Activated CD4-positive, alpha-beta memory T cell treated with anti-CD3 and anti-CD28 coated beads for 36 hours (primary cell): ENCODE measurements at regions not wholly inside any gene's neighbourhood (a gene's known extent, or its start where the extent isn't known, plus 50 kb on each side); places are given as distances from the start of the nearest gene placed in this dataset.

Experiments
- CTCF ChIA-PET: fragments of 350-600 bp; sonication (Branson Sonifier 250); formaldehyde crosslinking; loops from one replicate; lab custom pipeline; 2021; ENCODE audit warnings: antibody characterized with exemption, inconsistent platforms; lab: Charles Lee
- POLR2A ChIA-PET: fragments of 350-600 bp; sonication (Branson Sonifier 250); formaldehyde crosslinking; loops from one replicate; lab custom pipeline; 2021; ENCODE audit warnings: antibody characterized with exemption; lab: Charles Lee
- DNase-seq: peaks from one replicate; pipeline ENCODE4 v3.0.0-alpha.2; 2020
- H3K27ac Mint-ChIP-seq: one replicate; pipeline ENCODE4 v1.8.0; 2021; ENCODE audit warnings: mixed read lengths
- H3K27me3 Mint-ChIP-seq: one replicate; pipeline ENCODE4 v1.8.0; 2021; ENCODE audit warnings: mixed read lengths
- H3K36me3 Mint-ChIP-seq: one replicate; pipeline ENCODE4 v1.8.0; 2021; ENCODE audit warnings: mixed read lengths
- H3K4me1 Mint-ChIP-seq: one replicate; pipeline ENCODE4 v1.8.0; 2021; ENCODE audit warnings: low read depth, mixed read lengths
- H3K4me3 Mint-ChIP-seq: one replicate; pipeline ENCODE4 v1.8.0; 2021; ENCODE audit warnings: mild to moderate bottlenecking, mixed read lengths
- H3K9me3 Mint-ChIP-seq: one replicate; pipeline ENCODE4 v1.8.0; 2021; ENCODE audit warnings: mixed read lengths
- intact Hi-C: fragments of 100-400 bp; cut with micrococcal nuclease; formaldehyde crosslinking; loops from one replicate; pipeline ENCODE4 v1.15.1; 2023

GRCh38 chr14:28493516-28493915, 273.1 kb upstream of the FOXG1 start:
- no peak for DNase-seq
- CTCF ChIA-PET: no interaction called here
- Mint-ChIP-seq H3K36me3 (no peaks in the 10 kb centered on the region), H3K27me3 (no peaks in the 10 kb centered on the region), H3K4me3 (no peak overlapping the region), H3K9me3 (peaks cover 24% of the 10 kb centered on the region), H3K4me1 (no peaks in the 10 kb centered on the region), H3K27ac (no peak overlapping the region)
- intact Hi-C loops: no loop called here
- POLR2A ChIA-PET: no interaction called here

- Mint-ChIP-seq H3K36me3 (no peaks in the 10 kb centered on the region), H3K27ac (no peak overlapping the region), H3K9me3 (peaks cover 19% of the 10 kb centered on the region), H3K4me1 (no peaks in the 10 kb centered on the region), H3K4me3 (no peak overlapping the region), H3K27me3 (no peaks in the 10 kb centered on the region)
- DNase-seq: no peak
- ChIA-PET POLR2A (no interaction called here), CTCF (no interaction called here)
- intact Hi-C loops: no loop called here
These were observed 272.4 kb upstream of the FOXG1 start for GRCh38 chr14:28494196-28494595.

GRCh38 chr14:28496364-28496763, 270.2 kb upstream of the FOXG1 start:
- Mint-ChIP-seq H3K27me3 (no peaks in the 10 kb centered on the region), H3K9me3 (peaks cover 19% of the 10 kb centered on the region), H3K4me1 (no peaks in the 10 kb centered on the region), H3K4me3 (no peak overlapping the region), H3K27ac (no peak overlapping the region), H3K36me3 (no peaks in the 10 kb centered on the region)
- ChIA-PET POLR2A (no interaction called here), CTCF (no interaction called here)
- intact Hi-C loops: no loop called here
- DNase-seq: no peak

DNA sequence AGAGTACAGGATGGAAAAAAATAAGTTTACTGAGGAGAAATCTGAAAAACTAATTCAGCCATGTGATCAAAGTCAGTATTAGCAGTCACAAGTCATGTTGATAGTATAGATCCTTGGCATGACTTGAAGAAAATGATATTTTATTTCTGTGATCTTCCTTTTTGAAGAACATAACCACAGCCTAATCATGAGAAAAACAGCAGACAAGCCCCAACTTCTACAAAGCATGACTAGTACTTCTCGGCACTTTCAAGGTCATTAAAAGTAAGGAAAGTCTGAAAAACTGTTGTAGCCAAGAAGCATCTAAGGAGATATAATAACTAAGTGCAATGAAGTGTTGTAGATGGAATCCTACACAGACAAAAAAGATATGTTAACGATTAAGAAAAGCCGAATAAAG, 264.1 kb upstream of the FOXG1 start:
- intact Hi-C loops: no loop called here
- no peak overlapping the region for H3K4me3 Mint-ChIP-seq
- H3K27ac Mint-ChIP-seq: no peak overlapping the region
- H3K9me3 Mint-ChIP-seq: peaks cover 31% of the 10 kb centered on the region
- DNase-seq: no peak
- no peaks in the 10 kb centered on the region for H3K36me3 Mint-ChIP-seq
- POLR2A ChIA-PET: no interaction called here
- CTCF ChIA-PET: no interaction called here
- H3K4me1 Mint-ChIP-seq: no peaks in the 10 kb centered on the region
- H3K27me3 Mint-ChIP-seq: no peaks in the 10 kb centered on the region

DNA sequence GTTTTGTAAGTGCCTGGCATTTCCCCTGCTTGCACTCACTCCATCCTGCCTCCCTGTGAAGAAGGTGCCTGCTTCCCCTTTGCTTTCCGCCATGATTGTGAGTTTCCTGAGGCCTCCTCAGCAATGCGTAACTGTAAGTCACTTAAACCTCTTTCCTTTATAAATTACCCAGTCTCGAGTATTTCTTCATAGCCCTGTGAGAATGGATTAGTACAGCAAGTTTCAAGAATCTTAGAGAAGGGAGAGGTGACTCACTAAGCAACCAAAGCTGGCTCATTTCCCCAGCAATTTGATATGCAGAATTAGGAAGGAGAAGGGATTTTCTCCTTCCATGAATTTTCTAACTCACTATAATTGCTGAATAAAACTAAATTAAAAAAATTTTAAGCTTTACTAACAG, 251.0 kb upstream of the FOXG1 start:
- intact Hi-C loops: no loop called here
- POLR2A ChIA-PET: no interaction called here
- no peak for DNase-seq
- peaks cover 15% of the 10 kb centered on the region for H3K9me3 Mint-ChIP-seq
- no peaks in the 10 kb centered on the region for H3K36me3 Mint-ChIP-seq
- H3K4me3 Mint-ChIP-seq: no peak overlapping the region
- H3K27ac Mint-ChIP-seq: no peak overlapping the region
- no peaks in the 10 kb centered on the region for H3K4me1 Mint-ChIP-seq
- CTCF ChIA-PET: no interaction called here
- H3K27me3 Mint-ChIP-seq: no peaks in the 10 kb centered on the region

- Mint-ChIP-seq H3K27me3 (no peaks in the 10 kb centered on the region), H3K9me3 (peaks cover 38% of the 10 kb centered on the region), H3K27ac (no peak overlapping the region), H3K36me3 (no peaks in the 10 kb centered on the region), H3K4me1 (no peaks in the 10 kb centered on the region), H3K4me3 (no peak overlapping the region)
- intact Hi-C loops: no loop called here
- CTCF ChIA-PET: no interaction called here
- DNase-seq: no peak
- POLR2A ChIA-PET: no interaction called here
These were observed 229.7 kb upstream of the FOXG1 start for GRCh38 chr14:28536889-28537288.

- no peak overlapping the region for H3K4me3 Mint-ChIP-seq
- no peak for DNase-seq
- peaks cover 37% of the 10 kb centered on the region for H3K9me3 Mint-ChIP-seq
- intact Hi-C loops: no loop called here
- H3K36me3 Mint-ChIP-seq: no peaks in the 10 kb centered on the region
- POLR2A ChIA-PET: no interaction called here
- no peak overlapping the region for H3K27ac Mint-ChIP-seq
- no peaks in the 10 kb centered on the region for H3K4me1 Mint-ChIP-seq
- no peaks in the 10 kb centered on the region for H3K27me3 Mint-ChIP-seq
- CTCF ChIA-PET: no interaction called here
These were observed 224.5 kb upstream of the FOXG1 start for GRCh38 chr14:28542040-28542439.

DNA sequence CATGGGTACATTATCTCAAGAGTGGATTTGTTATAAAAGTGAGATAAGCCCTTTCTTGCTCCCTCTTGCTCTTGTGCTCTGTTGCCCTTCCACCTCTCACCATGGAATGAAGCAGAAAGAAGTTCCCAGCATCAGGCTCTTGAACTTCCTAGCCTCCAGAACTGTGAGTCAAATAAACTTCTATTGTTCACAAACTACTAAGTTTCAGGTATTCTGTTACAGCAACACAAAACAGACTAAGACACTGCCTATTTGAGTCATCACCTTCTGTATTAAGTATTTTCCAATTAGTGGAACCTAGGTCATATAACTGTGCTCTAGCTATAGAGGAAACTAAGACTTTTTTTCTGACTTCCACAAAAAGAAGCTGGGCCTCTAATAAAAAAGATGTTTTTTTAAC, 201.2 kb upstream of the FOXG1 start:
- H3K36me3 Mint-ChIP-seq: no peaks in the 10 kb centered on the region
- no peaks in the 10 kb centered on the region for H3K27me3 Mint-ChIP-seq
- no peak overlapping the region for H3K4me3 Mint-ChIP-seq
- no peak for DNase-seq
- no peaks in the 10 kb centered on the region for H3K4me1 Mint-ChIP-seq
- ChIA-PET POLR2A (no interaction called here), CTCF (no interaction called here)
- intact Hi-C loops: no loop called here
- no peak overlapping the region for H3K27ac Mint-ChIP-seq
- H3K9me3 Mint-ChIP-seq: peaks cover 20% of the 10 kb centered on the region

- H3K4me1 Mint-ChIP-seq: no peaks in the 10 kb centered on the region
- H3K9me3 Mint-ChIP-seq: peaks cover 29% of the 10 kb centered on the region
- POLR2A ChIA-PET: no interaction called here
- intact Hi-C loops: no loop called here
- no peak overlapping the region for H3K4me3 Mint-ChIP-seq
- H3K27me3 Mint-ChIP-seq: no peaks in the 10 kb centered on the region
- CTCF ChIA-PET: no interaction called here
- no peaks in the 10 kb centered on the region for H3K36me3 Mint-ChIP-seq
- H3K27ac Mint-ChIP-seq: no peak overlapping the region
- no peak for DNase-seq
These were observed 196.2 kb upstream of the FOXG1 start for GRCh38 chr14:28570391-28570790.

- ChIA-PET CTCF (no interaction called here), POLR2A (no interaction called here)
- H3K4me3 Mint-ChIP-seq: no peak overlapping the region
- H3K36me3 Mint-ChIP-seq: no peaks in the 10 kb centered on the region
- peaks cover 25% of the 10 kb centered on the region for H3K9me3 Mint-ChIP-seq
- H3K27me3 Mint-ChIP-seq: no peaks in the 10 kb centered on the region
- DNase-seq: no peak
- intact Hi-C loops: no loop called here
- H3K4me1 Mint-ChIP-seq: no peaks in the 10 kb centered on the region
- no peak overlapping the region for H3K27ac Mint-ChIP-seq
These were observed 195.0 kb upstream of the FOXG1 start for GRCh38 chr14:28571636-28572035.

GRCh38 chr14:28576523-28576922, 190.1 kb upstream of the FOXG1 start:
- ChIA-PET CTCF (no interaction called here), POLR2A (no interaction called here)
- Mint-ChIP-seq H3K27me3 (no peaks in the 10 kb centered on the region), H3K36me3 (no peaks in the 10 kb centered on the region), H3K9me3 (peaks cover 35% of the 10 kb centered on the region), H3K4me1 (no peaks in the 10 kb centered on the region), H3K27ac (no peak overlapping the region), H3K4me3 (no peak overlapping the region)
- DNase-seq: no peak
- intact Hi-C loops: no loop called here

DNA sequence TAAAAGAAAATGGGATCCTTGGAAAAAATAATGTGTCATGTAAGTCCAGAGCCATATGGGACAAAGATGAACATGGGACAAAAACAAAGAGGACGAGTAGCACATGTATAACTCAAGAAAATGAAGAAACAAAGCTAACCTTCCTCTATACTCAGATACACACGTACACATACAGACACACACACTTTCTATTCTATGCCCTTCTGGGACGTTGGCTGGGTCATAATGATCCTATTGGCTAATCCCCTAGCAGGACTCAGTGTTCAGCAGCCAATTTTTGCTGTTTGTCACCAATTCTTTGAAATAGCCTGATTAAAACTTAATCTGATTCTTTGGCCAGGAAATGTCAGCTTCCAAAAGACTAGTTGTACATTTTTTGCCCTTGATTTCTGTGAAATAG, 189.4 kb upstream of the FOXG1 start:
- no peak for DNase-seq
- Mint-ChIP-seq H3K36me3 (no peaks in the 10 kb centered on the region), H3K4me3 (no peak overlapping the region), H3K4me1 (no peaks in the 10 kb centered on the region), H3K27me3 (no peaks in the 10 kb centered on the region), H3K27ac (no peak overlapping the region), H3K9me3 (peaks cover 35% of the 10 kb centered on the region)
- ChIA-PET CTCF (no interaction called here), POLR2A (no interaction called here)
- intact Hi-C loops: no loop called here

GRCh38 chr14:28577711-28578131, 188.9 kb upstream of the FOXG1 start:
- POLR2A ChIA-PET: no interaction called here
- H3K4me1 Mint-ChIP-seq: no peaks in the 10 kb centered on the region
- no peaks in the 10 kb centered on the region for H3K27me3 Mint-ChIP-seq
- intact Hi-C loops: no loop called here
- H3K27ac Mint-ChIP-seq: no peak overlapping the region
- no peak overlapping the region for H3K4me3 Mint-ChIP-seq
- no peaks in the 10 kb centered on the region for H3K36me3 Mint-ChIP-seq
- no peak for DNase-seq
- CTCF ChIA-PET: no interaction called here
- H3K9me3 Mint-ChIP-seq: peaks cover 30% of the 10 kb centered on the region

DNA sequence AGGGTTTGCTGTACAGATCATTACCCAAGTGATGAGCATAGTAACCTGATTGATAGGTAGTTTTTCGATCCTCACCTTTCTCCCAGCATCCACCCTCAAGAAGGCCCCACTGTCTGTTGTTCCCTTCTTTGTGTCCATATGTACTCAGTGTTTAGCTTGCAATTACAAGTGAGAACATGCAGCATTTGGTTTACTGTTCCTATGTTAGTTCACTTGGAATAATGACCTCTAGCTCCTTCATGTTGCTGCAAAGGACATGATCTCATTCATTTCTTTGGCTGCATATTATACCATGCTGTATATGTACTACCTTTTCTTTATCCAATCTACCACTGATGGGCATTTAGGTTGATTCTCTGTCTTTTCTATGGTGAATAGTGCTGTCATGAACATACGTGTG, 181.6 kb upstream of the FOXG1 start:
- Mint-ChIP-seq H3K9me3 (peaks cover 28% of the 10 kb centered on the region), H3K27ac (no peak overlapping the region), H3K36me3 (no peaks in the 10 kb centered on the region), H3K4me1 (no peaks in the 10 kb centered on the region), H3K27me3 (no peaks in the 10 kb centered on the region), H3K4me3 (no peak overlapping the region)
- no peak for DNase-seq
- ChIA-PET CTCF (no interaction called here), POLR2A (no interaction called here)
- intact Hi-C loops: no loop called here
